ENCODE measurements at regions not wholly inside any gene's neighbourhood (a gene's known extent, or its start where the extent isn't known, plus 50 kb on each side); places are given as distances from the start of the nearest gene placed in this dataset.

- DNase-seq (ENCODE audit: low spot score) = no peak
Observed at GRCh38 chr2:43086451-43087221, 139.8 kb downstream of the ZFP36L2 start.

DNA sequence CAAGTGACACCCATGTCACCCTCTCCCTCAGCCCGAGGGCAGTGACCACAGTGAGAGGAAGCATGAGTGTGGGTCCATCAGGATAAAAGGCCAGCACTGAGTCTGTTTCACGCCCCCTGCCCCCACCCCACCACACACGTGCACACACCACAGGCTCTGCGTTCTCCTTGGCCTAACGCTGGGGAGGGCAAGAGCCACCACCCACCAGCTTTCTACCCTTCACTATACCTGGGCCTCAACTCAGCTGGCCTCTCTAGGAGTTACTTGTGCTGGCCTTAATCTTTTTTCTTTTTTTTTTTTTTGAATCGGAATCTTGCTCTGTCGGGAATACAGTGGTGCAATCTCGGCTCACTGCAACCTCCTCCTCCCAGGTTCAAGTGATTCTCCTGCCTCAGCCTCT is 140.5 kb downstream of the ZFP36L2 start:
- DNase-seq (ENCODE audit: low spot score) = no peak

GRCh38 chr2:43085505-43085904 is 140.9 kb downstream of the ZFP36L2 start:
- no peak for DNase-seq (ENCODE audit: low spot score)

DNA sequence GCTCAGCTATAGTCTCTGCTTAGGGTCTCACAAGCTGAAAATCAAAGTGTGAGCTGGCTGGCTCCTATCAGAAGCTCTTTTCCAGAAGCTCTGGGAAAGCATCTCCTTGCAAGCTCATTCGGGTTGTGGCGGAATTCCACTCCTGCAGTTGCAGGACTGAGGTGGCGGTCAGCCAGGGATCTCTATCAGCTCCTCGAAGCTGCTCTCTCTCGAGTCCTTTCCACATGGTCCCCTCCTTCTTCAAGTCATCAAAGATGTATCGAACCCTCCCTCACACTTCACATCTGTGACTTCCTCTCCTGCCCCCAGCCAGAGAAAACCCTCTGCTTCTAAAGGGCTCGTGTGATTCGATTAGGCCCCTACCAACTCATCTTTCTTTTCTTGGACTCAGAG is 141.7 kb downstream of the ZFP36L2 start:
- DNase-seq (ENCODE audit: low spot score) = no peak

DNA sequence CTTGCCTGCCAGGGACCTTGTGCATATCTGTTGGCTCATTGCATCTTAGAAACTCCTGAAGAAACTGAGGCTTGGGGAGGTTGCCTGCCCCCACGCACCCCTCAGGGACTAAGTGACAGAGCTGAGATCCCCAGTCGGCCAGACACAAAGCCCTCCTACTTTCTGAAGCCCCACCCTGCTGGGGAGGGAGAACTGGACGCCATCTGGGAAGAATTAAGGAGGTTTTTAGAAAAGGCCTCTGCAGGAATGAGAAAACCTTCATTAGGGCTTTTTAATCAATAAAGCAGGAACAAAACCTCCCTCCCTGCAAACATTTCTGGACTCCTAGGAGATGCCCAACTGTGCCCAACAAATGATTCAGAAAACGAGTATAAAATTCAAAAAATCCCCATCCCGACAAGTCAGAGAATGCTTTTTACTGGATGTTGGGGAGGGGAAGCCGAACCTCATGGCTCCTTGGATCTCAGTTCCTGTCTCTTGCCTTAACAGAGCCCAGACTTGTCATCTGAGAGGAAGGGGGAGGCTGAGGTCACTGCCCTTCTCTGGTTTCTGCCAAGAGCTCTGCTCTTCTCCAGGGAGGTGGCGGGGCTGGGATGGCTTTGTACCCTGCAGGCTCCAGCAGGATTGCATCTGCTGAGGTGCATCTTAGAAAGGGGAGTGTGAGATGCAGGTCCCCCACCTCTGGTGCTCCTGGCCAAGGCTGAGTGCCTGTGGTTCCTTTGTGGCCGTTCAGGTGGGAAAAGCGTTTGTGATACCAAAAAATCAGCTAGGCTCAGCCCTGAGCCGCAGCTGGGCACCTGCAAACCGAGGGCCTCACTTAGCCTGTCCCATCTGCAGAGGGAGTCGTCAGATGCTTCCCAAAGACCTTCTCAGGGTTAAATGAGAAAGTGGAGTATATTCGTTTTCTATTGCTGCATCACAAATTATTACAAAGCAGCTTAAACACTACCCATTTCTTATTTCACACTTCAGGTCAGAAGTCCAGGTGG is 142.4 kb downstream of the ZFP36L2 start:
- no peak for DNase-seq (ENCODE audit: low spot score)

DNA sequence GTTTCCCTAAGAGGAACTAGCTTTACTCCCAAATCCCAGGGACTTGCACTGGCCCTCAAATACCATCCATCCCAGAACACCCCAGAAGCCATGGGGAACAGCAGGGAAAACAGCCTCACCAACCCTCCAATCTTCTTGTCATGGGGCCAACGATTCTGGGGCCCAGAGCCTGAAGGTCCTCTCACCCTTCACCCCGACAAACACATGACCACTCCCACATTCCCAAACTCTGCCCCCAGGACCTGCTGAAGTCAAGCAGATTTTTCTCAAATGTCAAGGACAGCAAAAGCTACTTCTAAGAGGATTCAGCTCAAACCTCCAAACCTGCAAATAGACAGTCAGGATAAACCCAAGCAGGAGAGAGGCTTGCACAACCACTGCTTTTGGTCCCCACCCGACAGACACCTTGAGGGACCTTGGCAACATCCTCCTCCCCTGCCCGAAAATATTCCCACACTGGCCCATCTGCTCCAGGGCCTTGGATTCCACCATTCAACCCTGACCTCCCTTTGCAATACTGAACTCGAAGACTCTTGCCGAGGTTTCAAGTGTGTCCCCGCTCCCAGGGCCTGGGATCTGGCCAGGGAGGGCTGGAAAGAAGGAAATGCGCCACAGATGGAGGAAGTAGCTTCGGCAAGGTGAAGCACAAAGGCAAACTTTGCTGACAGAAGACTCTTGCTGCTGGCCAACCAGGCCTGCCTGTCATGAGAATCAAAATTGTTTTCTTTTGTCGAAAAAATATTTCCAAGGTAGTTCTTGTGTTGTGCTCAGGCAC is 143.3 kb downstream of the ZFP36L2 start:
- no peak for DNase-seq (ENCODE audit: low spot score)

- DNase-seq (ENCODE audit: low spot score) = no peak
Observed at GRCh38 chr2:43082111-43082894, 144.1 kb downstream of the ZFP36L2 start.

DNA sequence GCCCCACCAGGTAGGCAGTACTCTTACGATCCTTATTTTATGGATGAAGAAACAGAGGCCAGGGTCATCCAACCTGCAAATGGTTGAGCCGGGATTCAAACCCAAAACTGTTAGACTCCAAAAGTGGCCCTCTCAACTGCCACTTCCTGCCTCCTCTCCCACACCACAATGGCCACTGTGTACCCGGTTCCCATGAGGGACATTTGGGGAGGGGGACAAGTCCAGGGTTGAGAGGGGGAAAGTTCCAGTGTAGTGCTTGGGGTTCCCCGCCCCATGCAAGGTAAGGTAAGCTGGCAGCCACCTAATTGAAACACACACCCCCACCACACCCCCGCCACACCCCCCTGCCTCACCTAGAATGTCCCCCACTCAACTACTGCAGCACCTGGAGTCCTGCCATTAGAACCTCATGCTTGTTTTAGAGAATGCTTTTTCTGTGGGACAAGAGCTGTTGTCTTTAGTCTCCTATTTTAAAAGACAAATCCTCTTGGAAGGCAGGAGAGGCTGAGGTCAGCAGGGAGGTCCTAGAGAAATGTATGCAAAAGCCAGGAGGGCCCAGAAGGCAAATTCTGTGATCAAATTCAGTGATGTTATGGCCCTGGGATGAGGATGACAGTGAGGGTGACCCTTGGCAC is 145.2 kb downstream of the ZFP36L2 start:
- DNase-seq (ENCODE audit: low spot score) = no peak

DNA sequence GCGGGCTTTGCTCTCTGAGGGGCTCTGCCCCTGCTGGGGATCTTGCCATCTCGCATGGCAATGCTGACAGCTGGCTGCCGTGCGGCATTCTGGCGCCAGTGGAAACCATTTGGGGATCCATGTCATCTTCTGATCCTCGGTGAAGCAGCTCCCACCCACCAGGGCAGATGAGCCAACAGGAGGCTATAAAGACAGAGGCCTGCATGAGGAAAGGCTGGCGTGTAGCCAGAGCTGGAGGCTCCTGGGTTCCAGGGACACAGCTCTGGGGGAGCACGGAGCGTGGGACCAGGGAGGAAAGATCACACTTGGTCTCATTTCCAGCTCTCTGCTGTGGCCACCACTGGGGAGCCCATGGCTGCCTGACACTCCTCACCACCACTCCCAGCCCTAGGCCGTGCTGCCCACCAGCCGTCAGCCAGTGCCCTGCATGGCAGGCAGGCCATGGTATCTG is 145.8 kb downstream of the ZFP36L2 start:
- DNase-seq (ENCODE audit: low spot score) = no peak

DNA sequence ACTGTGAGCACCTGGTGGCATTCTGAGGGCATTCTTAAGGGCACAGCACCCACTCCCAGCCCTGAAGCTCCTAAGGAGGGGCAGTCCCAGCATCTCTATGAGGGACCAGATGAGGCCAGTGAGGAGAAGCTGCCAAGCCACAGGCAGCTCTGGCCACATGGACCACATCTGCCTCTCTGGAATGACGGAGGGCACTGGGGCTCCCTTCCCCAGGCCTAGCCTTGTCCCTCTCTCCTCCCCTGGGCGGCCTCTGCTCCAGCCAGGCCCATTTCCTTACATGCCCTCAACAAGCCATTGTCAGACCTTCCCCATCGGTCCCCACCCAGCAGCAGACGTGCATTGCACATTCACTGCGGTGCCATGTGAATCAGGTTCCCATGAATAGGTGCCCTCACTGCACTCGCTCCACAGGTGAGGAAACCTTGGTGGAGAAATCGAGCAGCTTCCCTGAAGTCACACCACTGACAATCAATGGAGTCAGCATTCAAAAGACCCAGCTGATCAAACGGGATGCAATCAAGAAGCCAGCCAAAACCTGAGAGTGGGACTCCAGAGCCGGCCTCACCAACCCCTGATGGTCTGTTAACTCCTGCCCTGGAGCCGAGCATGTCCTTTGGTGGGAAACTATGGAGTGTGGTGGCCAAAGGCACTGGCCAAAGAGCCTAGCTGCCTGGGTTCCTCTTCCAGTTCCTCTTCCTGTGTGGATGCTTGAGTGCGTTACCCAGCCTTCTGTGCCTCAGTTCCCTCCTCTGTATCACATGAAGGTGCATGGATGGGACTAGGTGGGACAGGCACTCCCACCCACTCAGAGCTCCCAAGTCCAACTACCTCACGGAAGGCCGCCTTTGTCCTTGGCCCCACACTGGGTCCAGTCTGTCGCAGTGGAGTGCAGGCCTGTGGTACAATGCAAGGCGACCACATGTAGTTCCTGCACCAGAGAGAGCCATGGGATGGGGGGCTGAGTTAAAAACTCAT is 147.3 kb downstream of the ZFP36L2 start:
- DNase-seq (ENCODE audit: low spot score) = no peak

DNA sequence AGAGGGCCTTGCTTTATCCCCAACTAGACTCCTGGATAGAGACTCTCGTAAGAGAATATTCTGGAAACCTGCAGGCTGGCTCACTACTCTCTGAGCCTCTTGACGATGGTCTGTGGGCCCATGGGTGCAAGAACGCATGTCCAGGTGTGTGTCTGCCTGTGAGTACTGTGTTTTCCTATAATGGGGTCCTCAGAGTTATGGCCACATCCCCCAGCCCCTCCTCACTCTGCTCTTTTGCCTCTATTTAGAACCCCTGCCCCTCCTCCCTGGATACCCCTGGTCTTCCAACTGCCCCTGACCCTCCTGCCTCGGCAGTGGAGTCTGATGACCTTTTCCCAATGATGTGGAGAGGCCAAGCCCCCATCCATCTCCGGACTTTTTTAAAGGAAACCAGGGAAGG is 148.1 kb downstream of the ZFP36L2 start:
- DNase-seq (ENCODE audit: low spot score) = no peak

GRCh38 chr2:43077876-43078275 is 148.5 kb downstream of the ZFP36L2 start:
- DNase-seq (ENCODE audit: low spot score) = no peak

- no peak for DNase-seq (ENCODE audit: low spot score)
Observed at GRCh38 chr2:43076676-43077075, 149.7 kb downstream of the ZFP36L2 start.

GRCh38 chr2:43075811-43076585 is 150.4 kb downstream of the ZFP36L2 start:
- DNase-seq (ENCODE audit: low spot score) = no peak

GRCh38 chr2:43075054-43075593 is 151.3 kb downstream of the ZFP36L2 start:
- no peak for DNase-seq (ENCODE audit: low spot score)

GRCh38 chr2:43074592-43075053 is 151.8 kb downstream of the ZFP36L2 start:
- no peak for DNase-seq (ENCODE audit: low spot score)

- DNase-seq (ENCODE audit: low spot score) = no peak
Observed at GRCh38 chr2:43074052-43074451, 152.4 kb downstream of the ZFP36L2 start.

- DNase-seq (ENCODE audit: low spot score) = no peak
Observed at GRCh38 chr2:43073401-43073825, 153.0 kb downstream of the ZFP36L2 start.
